GM12878 (cell line): ENCODE measurements at regions not wholly inside any gene's neighbourhood (a gene's known extent, or its start where the extent isn't known, plus 50 kb on each side); places are given as distances from the start of the nearest gene placed in this dataset.

Source experiments
- ATAC-seq: fragments of 200-7000 bp; cut with Tn5 transposase; 3 replicates; pipeline ENCODE4 v1.9.1; 2020; ENCODE audit warnings: mild to moderate bottlenecking, moderate library complexity
- BruUV-seq: library from RNA; stranded (reverse); fragments of 400-500 nt; replicated peaks from 2 replicates; lab custom pipeline; 2021; lab: Mats Ljungman, UMichigan
- CTCF ChIA-PET: fragments of 300-600 bp; sonication (Branson Sonifier 250); formaldehyde crosslinking; extraction: SDS; loops from one replicate; lab custom pipeline; 2021; ENCODE audit warnings: inconsistent platforms; lab: Yijun Ruan, JAX
- POLR2A ChIA-PET: fragments of 350-600 bp; formaldehyde crosslinking; extraction: SDS; loops from one replicate; lab custom pipeline; 2021; ENCODE audit warnings: inconsistent platforms; lab: Charles Lee
- RAD21 ChIA-PET: fragments of 300-600 bp; sonication (Branson Sonifier 250); formaldehyde crosslinking; loops from one replicate; lab custom pipeline; 2023; ENCODE audit warnings: antibody characterized with exemption; ENCODE audit not compliant: unreplicated experiment; lab: Charles Lee
- SMC1A ChIA-PET: fragments of 300-600 bp; sonication (Branson Sonifier 250); formaldehyde crosslinking; loops from one replicate; lab custom pipeline; 2023; ENCODE audit not compliant: unreplicated experiment, uncharacterized antibody; lab: Charles Lee
- DNase-seq: peaks from one replicate; pipeline ENCODE4 v3.0.0-alpha.2; 2011; ENCODE audit warnings: low read depth, low spot score
- FAIRE-seq: peaks from 3 replicates; lab custom pipeline; 2011; peaks lifted over from hg19 to GRCh38; lab: Jason Lieb, UNC
- H2AFZ ChIP-seq: 2 replicates; pipeline ENCODE4 v1.6.0; 2011; ENCODE audit warnings: low read depth, low read length, control low read depth; ENCODE audit not compliant: control insufficient read depth
- H3K27ac ChIP-seq: 2 replicates; pipeline ENCODE4 v1.5.1; 2011; ENCODE audit warnings: control low read depth; ENCODE audit not compliant: control insufficient read depth, insufficient read depth
- H3K27me3 ChIP-seq, 2 experiments: replicated peaks in 1 of 2; 2 replicates each; pipeline versions ENCODE4 v1.6.0 to v1.6.1; 2011; ENCODE audit warnings: low read length in 1 of 2; ENCODE audit not compliant: control insufficient read depth in 2 of 2, insufficient read depth in 2 of 2
- H3K36me3 ChIP-seq, 2 experiments: 2 replicates each; pipeline ENCODE4 v1.5.1; 2011; ENCODE audit warnings: low read length in 1 of 2; ENCODE audit not compliant: control insufficient read depth in 2 of 2, insufficient read depth in 2 of 2
- H3K4me1 ChIP-seq: 2 replicates; pipeline ENCODE4 v1.6.1; 2011; ENCODE audit warnings: mild to moderate bottlenecking, low read length, moderate library complexity, mixed read lengths; ENCODE audit not compliant: control insufficient read depth, insufficient read depth
- H3K4me2 ChIP-seq: 2 replicates; pipeline ENCODE4 v1.6.0; 2011; ENCODE audit warnings: control low read depth; ENCODE audit not compliant: control insufficient read depth, insufficient read depth
- H3K4me3 ChIP-seq: fragments of 200-600 bp; sonication (generic); 2 replicates; pipeline ENCODE4 v1.5.1; 2016
- H3K79me2 ChIP-seq: 2 replicates; pipeline ENCODE4 v1.6.0; 2011; ENCODE audit warnings: low read length; ENCODE audit not compliant: control insufficient read depth, insufficient read depth
- H3K9ac ChIP-seq: 2 replicates; pipeline ENCODE4 v1.8.0; 2011; ENCODE audit warnings: low read length, control low read depth, mixed read lengths; ENCODE audit not compliant: control insufficient read depth, insufficient read depth
- H3K9me3 ChIP-seq: replicated peaks from 3 replicates; pipeline ENCODE4 v1.5.1; 2011; ENCODE audit warnings: mild to moderate bottlenecking, low read length; ENCODE audit not compliant: control insufficient read depth, insufficient read depth
- H4K20me1 ChIP-seq: 2 replicates; pipeline ENCODE4 v1.6.0; 2011; ENCODE audit not compliant: control insufficient read depth, insufficient read depth
- CBX5 ChIP-seq: sonication (generic); IDR thresholded peaks from 2 replicates; pipeline ENCODE4 v1.6.1; 2016; ENCODE audit warnings: low read depth, moderate library complexity, mild to moderate bottlenecking, inconsistent platforms
- CHD2 ChIP-seq: IDR thresholded peaks from 2 replicates; pipeline ENCODE4 v1.6.1; 2011; ENCODE audit warnings: low read depth, low read length, improper control_type of control experiment, borderline replicate concordance
- EGR1 ChIP-seq, 2 experiments: IDR thresholded peaks; 1 replicate in 1 of 2; 2 replicates in 1 of 2; pipeline ENCODE4 v1.6.1; 2011 to 2012; ENCODE audit warnings: low read depth in 2 of 2, low read length in 2 of 2, borderline replicate concordance in 1 of 2, mild to moderate bottlenecking in 1 of 2, moderate library complexity in 1 of 2
- GATAD2B ChIP-seq: fragments of 450-650 bp; conservative IDR thresholded peaks from 2 replicates; pipeline ENCODE4 v1.6.1; 2017; ENCODE audit warnings: low read depth, mild to moderate bottlenecking, moderate library complexity
- IKZF1 ChIP-seq: fragments of 450-650 bp; conservative IDR thresholded peaks from 2 replicates; pipeline ENCODE4 v1.6.1; 2017; ENCODE audit warnings: antibody characterized with exemption, mild to moderate bottlenecking
- POU2F2 ChIP-seq: IDR thresholded peaks from 3 replicates; pipeline ENCODE4 v1.6.1; 2011; ENCODE audit warnings: low read depth, mild to moderate bottlenecking, low read length, borderline replicate concordance
- RCOR1 ChIP-seq: conservative IDR thresholded peaks from 2 replicates; pipeline ENCODE4 v1.6.1; 2012; ENCODE audit warnings: low read depth, low read length, improper control_type of control experiment
- SMARCA5 ChIP-seq: fragments of 450-650 bp; IDR thresholded peaks from 2 replicates; pipeline ENCODE4 v1.6.1; 2017; ENCODE audit warnings: mild to moderate bottlenecking
- YY1 ChIP-seq: IDR thresholded peaks from 2 replicates; pipeline ENCODE4 v1.6.1; 2011; ENCODE audit warnings: low read depth, mild to moderate bottlenecking, low read length
- ZNF384 ChIP-seq: IDR thresholded peaks from 2 replicates; pipeline ENCODE4 v1.6.1; 2012; ENCODE audit warnings: low read depth, mild to moderate bottlenecking, low read length, improper control_type of control experiment, borderline replicate concordance
- ZZZ3 ChIP-seq: IDR thresholded peaks from 2 replicates; pipeline ENCODE4 v1.6.1; 2011; ENCODE audit warnings: low read depth; ENCODE audit not compliant: control insufficient read depth, insufficient read length
- WGBS: methylation state at CpG from one replicate; pipeline ENCODE4 v1.1.6; 2016; ENCODE audit warnings: low lambda C conversion rate; ENCODE audit not compliant: insufficient replicate concordance, insufficient coverage; ENCODE audit errors: missing lambda C conversion rate; 5-methylcytosine and 5-hydroxymethylcytosine counted together
- in situ Hi-C: fragments of 300-500 bp; cut with MboI; formaldehyde crosslinking; loops from 9 replicates; pipeline ENCODE4 v1.14.3; 2018; ENCODE audit warnings: mixed read lengths
- intact Hi-C: fragments of 100-400 bp; cut with micrococcal nuclease; formaldehyde crosslinking; loops from one replicate; pipeline ENCODE4 v1.14.2; 2022; ENCODE audit not compliant: unreplicated experiment
- TF ChIP-seq, protein P1 (sequence below): fragments of 450-650 bp; IDR thresholded peaks from 2 replicates; pipeline ENCODE4 v1.6.1; 2017; ENCODE audit warnings: low read depth, mild to moderate bottlenecking, moderate library complexity
- TF ChIP-seq, protein P2 (sequence below): IDR thresholded peaks from 2 replicates; pipeline ENCODE4 v1.6.1; 2012; ENCODE audit warnings: improper control_type of control experiment, low read depth, low read length; ENCODE audit not compliant: insufficient replicate concordance
- TF ChIP-seq, protein P3 (sequence below): fragments of 450-650 bp; IDR thresholded peaks from 2 replicates; pipeline ENCODE4 v1.6.1; 2017; ENCODE audit warnings: mild to moderate bottlenecking

DNA sequence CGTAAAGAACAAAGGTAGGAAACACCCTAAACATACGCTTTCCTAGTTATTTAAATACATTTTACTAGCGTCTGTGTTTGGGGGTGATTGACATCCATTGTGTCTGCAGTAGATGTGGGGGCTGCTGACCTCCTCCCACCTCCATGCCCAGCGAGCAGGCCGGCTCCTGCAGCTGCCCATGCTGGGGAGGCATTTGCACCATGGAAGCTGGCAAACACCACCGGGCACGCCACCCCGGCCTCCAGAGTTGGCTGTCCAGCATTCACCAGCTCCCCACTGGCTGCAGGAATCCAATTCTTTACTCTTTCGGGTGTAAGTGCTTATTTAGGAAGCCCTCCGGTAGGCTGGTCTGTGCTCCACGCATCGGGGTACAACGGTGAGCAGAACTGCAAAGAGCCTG is 115.4 kb upstream of the USP29 start (continued):
- TF ChIP-seq YY1 (no peak), CHD2 (no peak), RCOR1 (no peak), IKZF1 (no peak), GATAD2B (no peak), CBX5 (no peak), SMARCA5 (no peak), EGR1 (IDR thresholded peaks at IDR 0.05; ENCODE audit: borderline replicate concordance in 1 of 2, low read depth in 2 of 2, low read length in 2 of 2) (no peak), ZNF384 (no peak)
- TF ChIP-seq, protein P1, sequence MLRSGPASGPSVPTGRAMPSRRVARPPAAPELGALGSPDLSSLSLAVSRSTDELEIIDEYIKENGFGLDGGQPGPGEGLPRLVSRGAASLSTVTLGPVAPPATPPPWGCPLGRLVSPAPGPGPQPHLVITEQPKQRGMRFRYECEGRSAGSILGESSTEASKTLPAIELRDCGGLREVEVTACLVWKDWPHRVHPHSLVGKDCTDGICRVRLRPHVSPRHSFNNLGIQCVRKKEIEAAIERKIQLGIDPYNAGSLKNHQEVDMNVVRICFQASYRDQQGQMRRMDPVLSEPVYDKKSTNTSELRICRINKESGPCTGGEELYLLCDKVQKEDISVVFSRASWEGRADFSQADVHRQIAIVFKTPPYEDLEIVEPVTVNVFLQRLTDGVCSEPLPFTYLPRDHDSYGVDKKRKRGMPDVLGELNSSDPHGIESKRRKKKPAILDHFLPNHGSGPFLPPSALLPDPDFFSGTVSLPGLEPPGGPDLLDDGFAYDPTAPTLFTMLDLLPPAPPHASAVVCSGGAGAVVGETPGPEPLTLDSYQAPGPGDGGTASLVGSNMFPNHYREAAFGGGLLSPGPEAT, result no peak

DNA sequence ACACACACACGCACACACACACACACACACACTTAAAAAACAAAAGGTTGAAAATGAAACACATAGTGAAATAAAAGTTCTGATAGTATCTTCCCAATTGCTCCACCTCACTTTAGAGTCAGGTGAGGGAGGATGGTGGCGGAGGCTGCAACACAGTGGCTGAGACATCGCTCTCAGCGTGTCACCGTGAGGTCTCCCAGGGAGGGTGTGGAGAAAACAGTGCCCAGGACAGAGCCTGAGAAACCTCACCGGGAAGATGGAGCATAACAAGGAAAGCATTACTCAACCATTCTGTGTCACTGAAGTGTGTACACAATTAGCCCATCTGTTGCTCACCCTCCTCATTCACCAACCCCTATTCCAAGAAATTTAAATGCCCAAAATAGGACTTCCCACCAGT is 111.4 kb upstream of the USP29 start:
- Histone ChIP-seq H4K20me1 (no peaks in the 10 kb centered on the region), H3K4me3 (no peak overlapping the region), H3K9ac (no peak overlapping the region), H3K4me2 (no peak overlapping the region), H2AFZ (no peak overlapping the region), H3K79me2 (no peaks in the 10 kb centered on the region), H3K36me3 (no peaks in the 10 kb centered on the region), H3K27me3 (no peaks in the 10 kb centered on the region), H3K27ac (no peak overlapping the region), H3K4me1 (no peaks in the 10 kb centered on the region), H3K9me3 (no peaks in the 10 kb centered on the region; the same call in 2 of the 3 replicates)
- FAIRE-seq (no peak), ATAC-seq (no peak), DNase-seq (no peak)
- CTCF ChIA-PET, result no interaction called here
- in situ Hi-C loops, result no loop called here
- SMC1A ChIA-PET, result no interaction called here
- intact Hi-C loops, result no loop called here
- BruUV-seq, result no TSS peak
- WGBS, result 48% methylated on average over 6 of the region's 6 CpGs
- RAD21 ChIA-PET, result no interaction called here
- POLR2A ChIA-PET, result no interaction called here
- TF ChIP-seq, protein P1, result no peak
- TF ChIP-seq POU2F2, result no peak
- TF ChIP-seq, protein P2, sequence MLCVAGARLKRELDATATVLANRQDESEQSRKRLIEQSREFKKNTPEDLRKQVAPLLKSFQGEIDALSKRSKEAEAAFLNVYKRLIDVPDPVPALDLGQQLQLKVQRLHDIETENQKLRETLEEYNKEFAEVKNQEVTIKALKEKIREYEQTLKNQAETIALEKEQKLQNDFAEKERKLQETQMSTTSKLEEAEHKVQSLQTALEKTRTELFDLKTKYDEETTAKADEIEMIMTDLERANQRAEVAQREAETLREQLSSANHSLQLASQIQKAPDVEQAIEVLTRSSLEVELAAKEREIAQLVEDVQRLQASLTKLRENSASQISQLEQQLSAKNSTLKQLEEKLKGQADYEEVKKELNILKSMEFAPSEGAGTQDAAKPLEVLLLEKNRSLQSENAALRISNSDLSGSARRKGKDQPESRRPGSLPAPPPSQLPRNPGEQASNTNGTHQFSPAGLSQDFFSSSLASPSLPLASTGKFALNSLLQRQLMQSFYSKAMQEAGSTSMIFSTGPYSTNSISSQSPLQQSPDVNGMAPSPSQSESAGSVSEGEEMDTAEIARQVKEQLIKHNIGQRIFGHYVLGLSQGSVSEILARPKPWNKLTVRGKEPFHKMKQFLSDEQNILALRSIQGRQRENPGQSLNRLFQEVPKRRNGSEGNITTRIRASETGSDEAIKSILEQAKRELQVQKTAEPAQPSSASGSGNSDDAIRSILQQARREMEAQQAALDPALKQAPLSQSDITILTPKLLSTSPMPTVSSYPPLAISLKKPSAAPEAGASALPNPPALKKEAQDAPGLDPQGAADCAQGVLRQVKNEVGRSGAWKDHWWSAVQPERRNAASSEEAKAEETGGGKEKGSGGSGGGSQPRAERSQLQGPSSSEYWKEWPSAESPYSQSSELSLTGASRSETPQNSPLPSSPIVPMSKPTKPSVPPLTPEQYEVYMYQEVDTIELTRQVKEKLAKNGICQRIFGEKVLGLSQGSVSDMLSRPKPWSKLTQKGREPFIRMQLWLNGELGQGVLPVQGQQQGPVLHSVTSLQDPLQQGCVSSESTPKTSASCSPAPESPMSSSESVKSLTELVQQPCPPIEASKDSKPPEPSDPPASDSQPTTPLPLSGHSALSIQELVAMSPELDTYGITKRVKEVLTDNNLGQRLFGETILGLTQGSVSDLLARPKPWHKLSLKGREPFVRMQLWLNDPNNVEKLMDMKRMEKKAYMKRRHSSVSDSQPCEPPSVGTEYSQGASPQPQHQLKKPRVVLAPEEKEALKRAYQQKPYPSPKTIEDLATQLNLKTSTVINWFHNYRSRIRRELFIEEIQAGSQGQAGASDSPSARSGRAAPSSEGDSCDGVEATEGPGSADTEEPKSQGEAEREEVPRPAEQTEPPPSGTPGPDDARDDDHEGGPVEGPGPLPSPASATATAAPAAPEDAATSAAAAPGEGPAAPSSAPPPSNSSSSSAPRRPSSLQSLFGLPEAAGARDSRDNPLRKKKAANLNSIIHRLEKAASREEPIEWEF, result no peak
- no peak for TF ChIP-seq ZZZ3
- TF ChIP-seq, protein P3, sequence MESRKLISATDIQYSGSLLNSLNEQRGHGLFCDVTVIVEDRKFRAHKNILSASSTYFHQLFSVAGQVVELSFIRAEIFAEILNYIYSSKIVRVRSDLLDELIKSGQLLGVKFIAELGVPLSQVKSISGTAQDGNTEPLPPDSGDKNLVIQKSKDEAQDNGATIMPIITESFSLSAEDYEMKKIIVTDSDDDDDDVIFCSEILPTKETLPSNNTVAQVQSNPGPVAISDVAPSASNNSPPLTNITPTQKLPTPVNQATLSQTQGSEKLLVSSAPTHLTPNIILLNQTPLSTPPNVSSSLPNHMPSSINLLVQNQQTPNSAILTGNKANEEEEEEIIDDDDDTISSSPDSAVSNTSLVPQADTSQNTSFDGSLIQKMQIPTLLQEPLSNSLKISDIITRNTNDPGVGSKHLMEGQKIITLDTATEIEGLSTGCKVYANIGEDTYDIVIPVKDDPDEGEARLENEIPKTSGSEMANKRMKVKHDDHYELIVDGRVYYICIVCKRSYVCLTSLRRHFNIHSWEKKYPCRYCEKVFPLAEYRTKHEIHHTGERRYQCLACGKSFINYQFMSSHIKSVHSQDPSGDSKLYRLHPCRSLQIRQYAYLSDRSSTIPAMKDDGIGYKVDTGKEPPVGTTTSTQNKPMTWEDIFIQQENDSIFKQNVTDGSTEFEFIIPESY, result no peak
